DOHH2 (cell line): ENCODE measurements at regions not wholly inside any gene's neighbourhood (a gene's known extent, or its start where the extent isn't known, plus 50 kb on each side); places are given as distances from the start of the nearest gene placed in this dataset.

Experiments used
- H3F3A ChIP-seq: fragments of 200-600 bp; sonication (generic), shearing (Covaris generic); 2 replicates; pipeline ENCODE4 v1.6.0; 2016; ENCODE audit warnings: antibody characterized with exemption, mild to moderate bottlenecking; ENCODE audit not compliant: control insufficient read depth, insufficient read depth
- H3K27ac ChIP-seq: fragments of 200-600 bp; sonication (generic); 2 replicates; pipeline ENCODE4 v1.5.1; 2014; ENCODE audit warnings: low read depth, mild to moderate bottlenecking, low read length, moderate library complexity
- H3K27me3 ChIP-seq: fragments of 200-600 bp; sonication (generic); 2 replicates; pipeline ENCODE4 v1.6.1; 2014; ENCODE audit warnings: mild to moderate bottlenecking, low read length, mixed read lengths; ENCODE audit not compliant: control insufficient read depth
- H3K36me3 ChIP-seq: fragments of 200-600 bp; sonication (generic); 2 replicates; pipeline ENCODE4 v1.6.1; 2014; ENCODE audit warnings: mild to moderate bottlenecking, low read length, moderate library complexity, mixed read lengths; ENCODE audit not compliant: control insufficient read depth
- H3K4me1 ChIP-seq: fragments of 200-600 bp; sonication (generic); 2 replicates; pipeline ENCODE4 v1.6.1; 2014; ENCODE audit warnings: mild to moderate bottlenecking, low read length, mixed read lengths; ENCODE audit not compliant: control insufficient read depth
- H3K4me2 ChIP-seq: fragments of 200-600 bp; sonication (generic); 2 replicates; pipeline ENCODE4 v1.6.0; 2014; ENCODE audit warnings: mild to moderate bottlenecking, low read length, moderate library complexity
- H3K4me3 ChIP-seq: fragments of 200-600 bp; sonication (generic); 2 replicates; pipeline ENCODE4 v1.5.1; 2014; ENCODE audit warnings: mild to moderate bottlenecking, low read length, mixed read lengths
- H3K79me2 ChIP-seq: fragments of 200-600 bp; sonication (generic); 2 replicates; pipeline ENCODE4 v1.6.1; 2014; ENCODE audit warnings: mild to moderate bottlenecking, low read length, mixed read lengths; ENCODE audit not compliant: control insufficient read depth
- H3K9me2 ChIP-seq: fragments of 200-600 bp; sonication (generic); replicated peaks from 2 replicates; pipeline ENCODE4 v1.6.1; 2014; ENCODE audit warnings: mild to moderate bottlenecking, low read length, mixed read lengths; ENCODE audit not compliant: control insufficient read depth
- H3K9me3 ChIP-seq: fragments of 200-600 bp; sonication (generic); 2 replicates; pipeline ENCODE4 v1.6.1; 2014; ENCODE audit warnings: antibody characterized with exemption, low read length, mixed read lengths; ENCODE audit not compliant: control insufficient read depth, insufficient read depth
- H4K20me1 ChIP-seq: fragments of 200-600 bp; sonication (generic); 2 replicates; pipeline ENCODE4 v1.6.0; 2014; ENCODE audit warnings: low read depth, mild to moderate bottlenecking, antibody characterized with exemption, low read length, moderate library complexity; ENCODE audit not compliant: control insufficient read depth, insufficient read depth
- EZH2phosphoT487 ChIP-seq: fragments of 200-600 bp; sonication (generic); IDR thresholded peaks from 2 replicates; pipeline ENCODE4 v1.6.1; 2017; ENCODE audit warnings: borderline replicate concordance, mild to moderate bottlenecking, antibody characterized with exemption, low read length, moderate library complexity, mixed read lengths
- TF ChIP-seq, protein P1 (sequence below): fragments of 200-600 bp; sonication (generic); IDR thresholded peaks from one replicate; pipeline ENCODE4 v1.5.1; 2014; ENCODE audit warnings: antibody characterized with exemption, mild to moderate bottlenecking, low read depth, low read length; ENCODE audit not compliant: poor library complexity, severe bottlenecking

DNA sequence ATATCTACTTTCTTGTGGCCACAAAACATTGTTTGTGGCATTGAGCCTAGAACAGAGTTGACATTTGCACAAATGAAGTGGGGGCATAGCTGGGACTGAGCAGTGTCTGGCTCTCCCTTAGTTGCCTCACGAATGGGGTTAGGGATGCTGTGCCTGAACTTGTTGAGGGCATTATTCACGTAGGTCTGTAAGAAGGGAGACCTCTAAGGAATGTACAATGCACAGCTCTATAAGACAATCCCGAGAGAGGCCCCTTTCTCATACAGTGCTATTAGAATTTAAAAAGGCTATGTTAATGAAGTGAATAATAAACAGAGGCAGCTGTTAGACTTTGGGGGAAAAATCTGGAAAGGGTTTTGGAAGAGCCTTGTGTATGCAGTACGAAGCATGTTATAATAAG lies 118.4 kb upstream of the DEPDC1 start:
- no peaks in the 10 kb centered on the region for H3K79me2 ChIP-seq
- no peaks in the 10 kb centered on the region for H3K36me3 ChIP-seq
- no peaks in the 10 kb centered on the region for H3F3A ChIP-seq
- TF ChIP-seq EZH2phosphoT487 = no peak
- TF ChIP-seq, protein P1, sequence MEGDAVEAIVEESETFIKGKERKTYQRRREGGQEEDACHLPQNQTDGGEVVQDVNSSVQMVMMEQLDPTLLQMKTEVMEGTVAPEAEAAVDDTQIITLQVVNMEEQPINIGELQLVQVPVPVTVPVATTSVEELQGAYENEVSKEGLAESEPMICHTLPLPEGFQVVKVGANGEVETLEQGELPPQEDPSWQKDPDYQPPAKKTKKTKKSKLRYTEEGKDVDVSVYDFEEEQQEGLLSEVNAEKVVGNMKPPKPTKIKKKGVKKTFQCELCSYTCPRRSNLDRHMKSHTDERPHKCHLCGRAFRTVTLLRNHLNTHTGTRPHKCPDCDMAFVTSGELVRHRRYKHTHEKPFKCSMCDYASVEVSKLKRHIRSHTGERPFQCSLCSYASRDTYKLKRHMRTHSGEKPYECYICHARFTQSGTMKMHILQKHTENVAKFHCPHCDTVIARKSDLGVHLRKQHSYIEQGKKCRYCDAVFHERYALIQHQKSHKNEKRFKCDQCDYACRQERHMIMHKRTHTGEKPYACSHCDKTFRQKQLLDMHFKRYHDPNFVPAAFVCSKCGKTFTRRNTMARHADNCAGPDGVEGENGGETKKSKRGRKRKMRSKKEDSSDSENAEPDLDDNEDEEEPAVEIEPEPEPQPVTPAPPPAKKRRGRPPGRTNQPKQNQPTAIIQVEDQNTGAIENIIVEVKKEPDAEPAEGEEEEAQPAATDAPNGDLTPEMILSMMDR = no peak
- peaks cover 3% of the 10 kb centered on the region; the same call in 1 of the 2 replicates for H3K9me3 ChIP-seq
- no peaks in the 10 kb centered on the region for H4K20me1 ChIP-seq
- no peaks in the 10 kb centered on the region for H3K27me3 ChIP-seq
- H3K9me2 ChIP-seq = no peaks in the 10 kb centered on the region
- H3K27ac ChIP-seq = no peak overlapping the region
- no peak overlapping the region for H3K4me2 ChIP-seq
- no peaks in the 10 kb centered on the region for H3K4me1 ChIP-seq
- H3K4me3 ChIP-seq = no peak overlapping the region

DNA sequence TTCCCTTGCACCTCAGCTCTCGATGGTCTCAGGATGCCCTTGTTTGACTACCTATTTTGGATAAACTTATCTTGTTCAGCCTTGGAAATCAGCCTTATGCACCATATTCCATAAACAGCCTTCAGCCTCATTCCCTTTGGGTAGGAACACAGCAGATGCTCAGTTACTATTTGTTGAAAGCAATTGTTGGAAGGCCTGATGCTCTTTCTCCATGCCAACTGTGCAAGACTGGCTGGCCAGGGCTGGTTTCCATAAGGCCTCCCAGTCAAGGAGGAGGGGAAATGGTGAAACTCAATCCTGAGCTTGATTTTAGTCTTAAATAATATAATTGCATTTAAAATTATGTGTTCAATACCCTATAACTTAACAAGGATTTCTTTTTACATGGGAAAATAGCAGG lies 121.1 kb upstream of the DEPDC1 start:
- H3K4me1 ChIP-seq = no peaks in the 10 kb centered on the region
- H4K20me1 ChIP-seq = no peaks in the 10 kb centered on the region
- H3K9me2 ChIP-seq = no peaks in the 10 kb centered on the region
- H3K9me3 ChIP-seq = peaks cover 15% of the 10 kb centered on the region; the same call in 1 of the 2 replicates
- TF ChIP-seq EZH2phosphoT487 = no peak
- TF ChIP-seq, protein P1 = no peak
- no peak overlapping the region for H3K4me2 ChIP-seq
- H3K36me3 ChIP-seq = no peaks in the 10 kb centered on the region
- H3K79me2 ChIP-seq = no peaks in the 10 kb centered on the region
- no peaks in the 10 kb centered on the region for H3K27me3 ChIP-seq
- H3K27ac ChIP-seq = no peak overlapping the region
- no peaks in the 10 kb centered on the region for H3F3A ChIP-seq
- no peak overlapping the region for H3K4me3 ChIP-seq

DNA sequence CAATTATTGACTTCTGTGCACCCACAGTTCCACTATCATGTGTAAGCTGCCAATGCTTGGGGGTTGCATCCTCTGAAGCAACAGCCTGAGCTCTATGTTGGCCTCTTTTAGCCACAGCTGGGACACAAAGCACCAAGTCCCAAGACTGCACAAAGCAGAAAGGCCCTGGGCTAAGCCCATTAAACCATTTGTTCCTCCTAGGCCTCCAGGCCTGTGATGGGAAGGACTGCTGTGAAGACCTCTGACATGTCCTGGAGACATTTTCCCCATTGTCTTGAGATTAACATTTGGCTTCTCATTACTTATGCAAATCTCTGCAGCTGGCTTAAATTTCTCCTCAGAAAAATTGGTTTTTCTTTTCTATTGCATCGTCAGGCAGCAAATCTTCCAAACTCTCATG lies 123.7 kb upstream of the DEPDC1 start:
- no peaks in the 10 kb centered on the region for H3K79me2 ChIP-seq
- H4K20me1 ChIP-seq = no peaks in the 10 kb centered on the region
- no peak overlapping the region for H3K27ac ChIP-seq
- H3K9me2 ChIP-seq = no peaks in the 10 kb centered on the region
- H3K4me1 ChIP-seq = no peaks in the 10 kb centered on the region
- H3K27me3 ChIP-seq = no peaks in the 10 kb centered on the region
- H3K4me3 ChIP-seq = no peak overlapping the region
- peaks cover 15% of the 10 kb centered on the region; the same call in 1 of the 2 replicates for H3K9me3 ChIP-seq
- no peaks in the 10 kb centered on the region for H3F3A ChIP-seq
- H3K4me2 ChIP-seq = no peak overlapping the region
- TF ChIP-seq EZH2phosphoT487 = no peak
- TF ChIP-seq, protein P1 = no peak
- no peaks in the 10 kb centered on the region for H3K36me3 ChIP-seq
